Activated CD4-positive, alpha-beta T cell treated with anti-CD3 and anti-CD28 coated beads, Interleukin-2, amount 10 ng/mL, durations not matched to agents 7 days and 5 days (primary cell): ENCODE measurements at regions not wholly inside any gene's neighbourhood (a gene's known extent, or its start where the extent isn't known, plus 50 kb on each side); places are given as distances from the start of the nearest gene placed in this dataset.

Experiments used
- CTCF ChIA-PET: fragments of 350-600 bp; sonication (Branson Sonifier 250); formaldehyde crosslinking; loops from one replicate; lab custom pipeline; 2021; ENCODE audit warnings: antibody characterized with exemption; lab: Charles Lee
- POLR2A ChIA-PET: fragments of 350-600 bp; sonication (Branson Sonifier 250); formaldehyde crosslinking; loops from one replicate; lab custom pipeline; 2021; ENCODE audit warnings: antibody characterized with exemption; lab: Charles Lee
- DNase-seq: peaks from one replicate; pipeline ENCODE4 v3.0.0-alpha.2; 2020
- H3K27ac Mint-ChIP-seq: one replicate; pipeline ENCODE4 v1.8.0; 2021; ENCODE audit warnings: mild to moderate bottlenecking, moderate library complexity, mixed read lengths
- H3K27me3 Mint-ChIP-seq: one replicate; pipeline ENCODE4 v1.8.0; 2021; ENCODE audit warnings: mixed read lengths
- H3K36me3 Mint-ChIP-seq: one replicate; pipeline ENCODE4 v1.8.0; 2021; ENCODE audit warnings: low read depth, mixed read lengths
- H3K4me1 Mint-ChIP-seq: one replicate; pipeline ENCODE4 v1.8.0; 2021; ENCODE audit warnings: mixed read lengths
- H3K4me3 Mint-ChIP-seq: one replicate; pipeline ENCODE4 v1.8.0; 2021; ENCODE audit warnings: mild to moderate bottlenecking, moderate library complexity, mixed read lengths
- H3K9me3 Mint-ChIP-seq: one replicate; pipeline ENCODE4 v1.8.0; 2021; ENCODE audit warnings: mixed read lengths

DNA sequence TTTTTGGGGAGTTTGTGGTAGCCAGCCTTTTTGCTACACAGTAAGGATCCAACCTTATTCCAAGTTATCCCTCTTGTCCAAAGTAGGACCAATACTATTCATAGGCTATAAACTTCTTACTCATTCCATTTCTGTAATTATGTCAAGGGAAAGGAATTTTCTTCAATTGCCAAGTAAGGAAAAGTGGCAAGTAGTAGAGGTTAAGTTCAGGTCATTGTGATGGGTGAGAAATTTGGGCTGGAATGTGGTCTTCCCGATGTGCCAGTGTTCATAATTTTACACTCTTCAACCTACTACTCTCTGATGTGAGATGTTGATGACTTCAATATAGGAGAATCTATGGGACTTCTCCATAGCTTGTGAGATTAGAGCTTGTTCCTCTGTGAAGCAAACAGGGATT, 648.8 kb downstream of the METTL15 start:
- Mint-ChIP-seq H3K4me1 (no peaks in the 10 kb centered on the region), H3K27me3 (no peaks in the 10 kb centered on the region), H3K9me3 (peaks cover 6% of the 10 kb centered on the region), H3K27ac (no peak overlapping the region), H3K36me3 (no peaks in the 10 kb centered on the region), H3K4me3 (no peak overlapping the region)
- CTCF ChIA-PET: no interaction called here
- POLR2A ChIA-PET: no interaction called here
- DNase-seq: no peak

GRCh38 chr11:28743061-28743550, 634.9 kb downstream of the METTL15 start:
- H3K27ac Mint-ChIP-seq: no peak overlapping the region
- ChIA-PET CTCF (no interaction called here), POLR2A (no interaction called here)
- H3K36me3 Mint-ChIP-seq: no peaks in the 10 kb centered on the region
- no peak for DNase-seq
- no peaks in the 10 kb centered on the region for H3K27me3 Mint-ChIP-seq
- H3K4me3 Mint-ChIP-seq: no peak overlapping the region
- no peaks in the 10 kb centered on the region for H3K9me3 Mint-ChIP-seq
- H3K4me1 Mint-ChIP-seq: no peaks in the 10 kb centered on the region

DNA sequence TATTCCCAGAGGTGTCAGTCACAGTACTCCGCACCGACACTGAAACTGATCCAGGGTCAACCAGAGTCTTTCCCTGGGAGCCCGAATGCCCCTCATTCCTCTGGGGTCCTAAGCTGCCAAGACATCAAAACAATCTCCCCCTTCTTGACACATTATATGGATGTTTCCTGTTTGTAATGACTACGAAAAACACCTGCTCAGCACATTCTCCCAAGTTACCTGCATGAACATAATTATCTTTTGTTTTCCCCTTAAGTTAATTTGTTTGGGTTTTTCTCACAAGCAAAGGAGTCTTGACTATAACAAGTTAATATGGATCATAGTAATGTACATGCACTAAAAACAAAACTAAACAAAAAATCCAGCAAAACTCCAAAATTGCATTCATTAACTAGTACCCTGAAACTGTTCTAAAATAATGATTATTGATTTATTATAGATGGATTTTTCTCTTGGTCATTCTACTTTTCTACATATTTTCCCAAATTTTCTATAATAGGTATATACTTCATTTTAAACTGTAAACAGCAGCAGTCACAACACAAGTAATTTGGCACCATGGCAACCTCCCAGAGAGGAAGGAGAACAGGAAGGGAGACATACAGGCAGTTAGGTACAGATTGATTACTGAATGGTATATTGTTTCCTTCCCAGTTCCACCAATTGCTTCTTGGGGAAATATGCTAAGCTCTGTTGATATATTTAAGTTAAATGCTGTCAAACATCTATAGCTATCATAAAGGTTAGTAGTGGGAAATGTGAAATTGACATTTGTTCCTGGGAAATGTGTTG, 631.5 kb downstream of the METTL15 start:
- CTCF ChIA-PET: no interaction called here
- H3K27ac Mint-ChIP-seq: no peak overlapping the region

GRCh38 chr11:28738549-28738948, 630.4 kb downstream of the METTL15 start:
- DNase-seq: no peak
- CTCF ChIA-PET: no interaction called here
- Mint-ChIP-seq H3K27ac (no peak overlapping the region), H3K27me3 (no peaks in the 10 kb centered on the region), H3K4me3 (no peak overlapping the region), H3K9me3 (peaks cover 3% of the 10 kb centered on the region), H3K36me3 (no peaks in the 10 kb centered on the region), H3K4me1 (no peaks in the 10 kb centered on the region)
- POLR2A ChIA-PET: no interaction called here

More for the DNA sequence above, 631.5 kb downstream of the METTL15 start:
- Mint-ChIP-seq H3K4me3 (no peak overlapping the region), H3K36me3 (no peaks in the 10 kb centered on the region), H3K27me3 (no peaks in the 10 kb centered on the region), H3K9me3 (peaks cover 3% of the 10 kb centered on the region), H3K4me1 (no peaks in the 10 kb centered on the region)
- POLR2A ChIA-PET: no interaction called here
- DNase-seq: no peak

GRCh38 chr11:28736256-28736655, 628.1 kb downstream of the METTL15 start:
- CTCF ChIA-PET: no interaction called here
- H3K9me3 Mint-ChIP-seq: peaks cover 8% of the 10 kb centered on the region
- H3K4me1 Mint-ChIP-seq: no peaks in the 10 kb centered on the region

DNA sequence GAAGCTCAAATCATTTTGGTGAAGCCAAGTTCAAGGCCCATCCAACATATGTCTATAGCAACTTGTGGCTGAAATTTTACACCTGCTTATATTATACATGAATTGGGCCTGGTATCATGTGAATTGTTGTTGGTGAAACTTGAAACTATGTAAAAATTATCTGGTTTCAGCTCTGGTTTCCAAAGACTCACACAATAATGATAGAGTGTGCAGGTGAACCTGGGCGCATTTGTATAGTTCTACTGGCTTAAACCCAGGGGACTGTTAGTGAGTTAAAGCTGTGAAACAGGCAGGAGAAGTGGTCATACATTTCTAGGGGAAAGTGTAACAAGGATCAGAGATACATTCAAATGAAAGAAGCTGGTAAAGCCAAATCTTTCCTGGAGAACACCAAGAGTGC, 627.3 kb downstream of the METTL15 start:
- H3K27ac Mint-ChIP-seq: no peak overlapping the region
- H3K27me3 Mint-ChIP-seq: no peaks in the 10 kb centered on the region
- CTCF ChIA-PET: no interaction called here
- no peaks in the 10 kb centered on the region for H3K36me3 Mint-ChIP-seq
- no peak for DNase-seq
- POLR2A ChIA-PET: no interaction called here
- no peak overlapping the region for H3K4me3 Mint-ChIP-seq
- peaks cover 8% of the 10 kb centered on the region for H3K9me3 Mint-ChIP-seq
- no peaks in the 10 kb centered on the region for H3K4me1 Mint-ChIP-seq

More at GRCh38 chr11:28736256-28736655, 628.1 kb downstream of the METTL15 start:
- Mint-ChIP-seq H3K36me3 (no peaks in the 10 kb centered on the region), H3K27ac (no peak overlapping the region), H3K4me3 (no peak overlapping the region), H3K27me3 (no peaks in the 10 kb centered on the region)
- no peak for DNase-seq
- POLR2A ChIA-PET: no interaction called here

- ChIA-PET CTCF (no interaction called here), POLR2A (no interaction called here)
- H3K36me3 Mint-ChIP-seq: no peaks in the 10 kb centered on the region
Measured at GRCh38 chr11:28730889-28731288, 622.7 kb downstream of the METTL15 start.

DNA sequence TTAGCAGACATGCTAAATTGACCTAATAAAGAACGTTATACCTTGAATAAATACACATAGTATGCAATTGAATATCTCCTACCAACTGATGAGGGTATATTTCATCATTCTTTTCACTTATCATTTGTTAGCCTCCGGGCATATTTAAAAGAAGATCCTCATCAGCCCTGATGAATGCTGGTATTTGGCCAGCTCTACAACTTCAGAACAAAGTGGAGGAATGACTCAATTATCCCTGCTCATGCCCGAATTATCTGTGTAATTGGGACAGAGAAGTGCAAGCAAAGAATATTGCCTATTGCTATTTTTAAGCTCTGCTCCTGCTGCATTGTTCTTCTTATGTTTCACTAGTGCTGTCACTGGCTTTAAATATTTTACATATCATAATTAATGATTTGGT, 622.1 kb downstream of the METTL15 start:
- H3K9me3 Mint-ChIP-seq: peaks cover 8% of the 10 kb centered on the region
- no peak overlapping the region for H3K4me3 Mint-ChIP-seq
- H3K27ac Mint-ChIP-seq: no peak overlapping the region
- POLR2A ChIA-PET: no interaction called here
- no peak for DNase-seq
- CTCF ChIA-PET: no interaction called here
- H3K4me1 Mint-ChIP-seq: no peaks in the 10 kb centered on the region
- H3K27me3 Mint-ChIP-seq: no peaks in the 10 kb centered on the region
- no peaks in the 10 kb centered on the region for H3K36me3 Mint-ChIP-seq

More at GRCh38 chr11:28730889-28731288, 622.7 kb downstream of the METTL15 start:
- no peak for DNase-seq
- no peak overlapping the region for H3K27ac Mint-ChIP-seq
- no peaks in the 10 kb centered on the region for H3K4me1 Mint-ChIP-seq
- H3K9me3 Mint-ChIP-seq: peaks cover 8% of the 10 kb centered on the region
- no peaks in the 10 kb centered on the region for H3K27me3 Mint-ChIP-seq
- H3K4me3 Mint-ChIP-seq: no peak overlapping the region

- no peak for DNase-seq
- Mint-ChIP-seq H3K9me3 (peaks cover 5% of the 10 kb centered on the region), H3K4me1 (no peaks in the 10 kb centered on the region), H3K27ac (no peak overlapping the region), H3K4me3 (no peak overlapping the region), H3K36me3 (no peaks in the 10 kb centered on the region), H3K27me3 (no peaks in the 10 kb centered on the region)
- ChIA-PET CTCF (no interaction called here), POLR2A (no interaction called here)
Measured at GRCh38 chr11:28729339-28729738, 621.2 kb downstream of the METTL15 start.

DNA sequence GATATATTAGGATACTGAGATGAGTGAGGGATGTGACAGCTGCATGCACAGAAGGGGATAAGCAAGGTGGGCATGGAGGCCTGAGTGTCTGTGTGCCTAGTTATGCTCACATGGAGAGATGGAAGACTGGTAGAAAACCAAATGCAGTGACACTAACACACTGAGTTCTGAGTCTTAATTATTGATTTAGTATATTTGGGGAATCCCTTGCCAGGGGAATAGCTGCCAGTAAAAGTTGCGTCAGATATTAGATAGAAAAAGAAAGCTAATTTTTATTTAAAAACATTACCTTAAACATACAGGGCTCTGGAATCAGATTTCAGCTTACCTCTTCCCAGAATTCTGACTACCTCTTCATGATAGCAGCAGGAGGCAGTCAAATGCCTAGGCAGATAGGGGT, 620.5 kb downstream of the METTL15 start:
- no peak for DNase-seq
- ChIA-PET POLR2A (no interaction called here), CTCF (no interaction called here)
- Mint-ChIP-seq H3K9me3 (peaks cover 5% of the 10 kb centered on the region), H3K27ac (no peak overlapping the region), H3K4me1 (no peaks in the 10 kb centered on the region), H3K4me3 (no peak overlapping the region), H3K36me3 (no peaks in the 10 kb centered on the region), H3K27me3 (no peaks in the 10 kb centered on the region)

DNA sequence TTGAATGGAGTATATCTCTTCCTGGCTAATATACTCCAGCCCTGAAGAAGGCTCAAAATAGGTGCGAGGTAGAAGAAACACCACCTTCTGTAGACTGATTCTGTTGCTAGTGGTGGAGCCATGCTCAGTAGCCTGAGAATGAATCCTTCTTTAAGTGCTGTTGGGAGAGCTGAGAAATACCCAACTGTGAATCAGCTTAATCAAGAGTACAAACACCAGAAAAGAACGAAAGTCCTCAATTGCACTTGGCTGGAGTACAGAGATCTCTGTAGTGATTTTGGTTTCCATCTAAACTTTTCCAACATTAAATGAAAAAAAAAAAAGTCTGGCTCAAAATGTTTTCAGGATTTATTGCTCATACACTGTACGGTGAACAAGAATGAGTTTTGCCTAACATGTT, 619.1 kb downstream of the METTL15 start:
- Mint-ChIP-seq H3K36me3 (no peaks in the 10 kb centered on the region), H3K4me1 (no peaks in the 10 kb centered on the region), H3K27ac (no peak overlapping the region), H3K27me3 (no peaks in the 10 kb centered on the region), H3K9me3 (peaks cover 2% of the 10 kb centered on the region), H3K4me3 (no peak overlapping the region)
- no peak for DNase-seq
- POLR2A ChIA-PET: no interaction called here
- CTCF ChIA-PET: no interaction called here

DNA sequence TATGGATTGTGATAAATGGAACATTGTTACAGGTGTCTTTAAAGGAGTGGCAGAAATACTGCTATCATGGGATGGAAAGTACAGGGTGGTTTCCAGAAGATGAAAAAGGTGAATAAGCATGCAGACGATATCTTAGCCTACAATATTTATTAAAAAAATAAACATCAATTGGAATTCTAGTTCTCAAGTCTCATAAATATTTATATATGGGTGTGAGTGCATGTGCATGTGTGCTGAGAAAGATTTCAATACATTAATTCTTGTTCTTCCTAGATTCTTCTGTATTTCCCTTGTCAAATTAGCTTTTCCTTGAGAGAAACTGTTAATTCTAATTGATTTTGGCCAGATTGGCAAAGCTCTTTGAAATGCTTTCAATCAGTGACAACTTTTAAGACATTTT, 618.2 kb downstream of the METTL15 start:
- no peaks in the 10 kb centered on the region for H3K4me1 Mint-ChIP-seq
- H3K27ac Mint-ChIP-seq: no peak overlapping the region
- no peaks in the 10 kb centered on the region for H3K36me3 Mint-ChIP-seq
- no peak overlapping the region for H3K4me3 Mint-ChIP-seq
- ChIA-PET POLR2A (no interaction called here), CTCF (no interaction called here)
- H3K9me3 Mint-ChIP-seq: peaks cover 2% of the 10 kb centered on the region
- DNase-seq: no peak
- H3K27me3 Mint-ChIP-seq: no peaks in the 10 kb centered on the region

- H3K4me1 Mint-ChIP-seq: no peaks in the 10 kb centered on the region
- no peaks in the 10 kb centered on the region for H3K9me3 Mint-ChIP-seq
- H3K4me3 Mint-ChIP-seq: no peak overlapping the region
- no peak for DNase-seq
- ChIA-PET CTCF (no interaction called here), POLR2A (no interaction called here)
- no peaks in the 10 kb centered on the region for H3K27me3 Mint-ChIP-seq
- H3K36me3 Mint-ChIP-seq: no peaks in the 10 kb centered on the region
- H3K27ac Mint-ChIP-seq: no peak overlapping the region
Measured at GRCh38 chr11:28715726-28716125, 607.5 kb downstream of the METTL15 start.

GRCh38 chr11:28713850-28714249, 605.7 kb downstream of the METTL15 start:
- Mint-ChIP-seq H3K4me3 (no peak overlapping the region), H3K27ac (no peak overlapping the region), H3K4me1 (no peaks in the 10 kb centered on the region), H3K9me3 (no peaks in the 10 kb centered on the region), H3K36me3 (no peaks in the 10 kb centered on the region), H3K27me3 (no peaks in the 10 kb centered on the region)
- no peak for DNase-seq
- CTCF ChIA-PET: no interaction called here
- POLR2A ChIA-PET: no interaction called here
